ENCODE measurements at regions not wholly inside any gene's neighbourhood (a gene's known extent, or its start where the extent isn't known, plus 50 kb on each side); places are given as distances from the start of the nearest gene placed in this dataset.

- Histone ChIP-seq H3K4me3 (ENCODE audit: low read depth in 1 of 2, low read length in 2 of 2) (no peak overlapping the region), H3K4me1 (ENCODE audit: insufficient read depth, low read length) (no peaks in the 10 kb centered on the region), H2AFZ (ENCODE audit: low read depth, low read length) (no peak overlapping the region), H3K27ac (ENCODE audit: low read length) (no peak overlapping the region), H3K9me3 (ENCODE audit: insufficient read depth, low read length, severe bottlenecking) (no peaks in the 10 kb centered on the region), H3K79me2 (ENCODE audit: insufficient read depth, low read length) (no peaks in the 10 kb centered on the region), H3K4me2 (ENCODE audit: insufficient read depth, low read length) (no peak overlapping the region), H3K27me3 (ENCODE audit: insufficient read depth, low read length, poor library complexity) (no peaks in the 10 kb centered on the region), H4K20me1 (ENCODE audit: insufficient read depth, low read length) (no peaks in the 10 kb centered on the region), H3K36me3 (ENCODE audit: insufficient read depth, low read length) (no peaks in the 10 kb centered on the region), H3K9ac (ENCODE audit: low read depth, low read length) (no peak overlapping the region)
- TF ChIP-seq, protein P1, sequence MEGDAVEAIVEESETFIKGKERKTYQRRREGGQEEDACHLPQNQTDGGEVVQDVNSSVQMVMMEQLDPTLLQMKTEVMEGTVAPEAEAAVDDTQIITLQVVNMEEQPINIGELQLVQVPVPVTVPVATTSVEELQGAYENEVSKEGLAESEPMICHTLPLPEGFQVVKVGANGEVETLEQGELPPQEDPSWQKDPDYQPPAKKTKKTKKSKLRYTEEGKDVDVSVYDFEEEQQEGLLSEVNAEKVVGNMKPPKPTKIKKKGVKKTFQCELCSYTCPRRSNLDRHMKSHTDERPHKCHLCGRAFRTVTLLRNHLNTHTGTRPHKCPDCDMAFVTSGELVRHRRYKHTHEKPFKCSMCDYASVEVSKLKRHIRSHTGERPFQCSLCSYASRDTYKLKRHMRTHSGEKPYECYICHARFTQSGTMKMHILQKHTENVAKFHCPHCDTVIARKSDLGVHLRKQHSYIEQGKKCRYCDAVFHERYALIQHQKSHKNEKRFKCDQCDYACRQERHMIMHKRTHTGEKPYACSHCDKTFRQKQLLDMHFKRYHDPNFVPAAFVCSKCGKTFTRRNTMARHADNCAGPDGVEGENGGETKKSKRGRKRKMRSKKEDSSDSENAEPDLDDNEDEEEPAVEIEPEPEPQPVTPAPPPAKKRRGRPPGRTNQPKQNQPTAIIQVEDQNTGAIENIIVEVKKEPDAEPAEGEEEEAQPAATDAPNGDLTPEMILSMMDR (IDR thresholded peaks at IDR 0.05; ENCODE audit: borderline replicate concordance, extremely low read depth, low read length, poor library complexity, severe bottlenecking): no peak
- TF ChIP-seq EZH2 (IDR thresholded peaks at IDR 0.05; ENCODE audit: borderline replicate concordance, low read depth, low read length, severe bottlenecking): no peak
- no peak for ATAC-seq (ENCODE audit: insufficient read depth, low read depth)
- DNase-seq: no peak
These were observed 176.1 kb upstream of the ZPLD1 start for GRCh38 chr3:102258666-102259227.

- H4K20me1 ChIP-seq (ENCODE audit: insufficient read depth, low read length): no peaks in the 10 kb centered on the region
- H3K36me3 ChIP-seq (ENCODE audit: insufficient read depth, low read length): no peaks in the 10 kb centered on the region
- DNase-seq: no peak
- no peak overlapping the region for H3K4me2 ChIP-seq (ENCODE audit: insufficient read depth, low read length)
- no peaks in the 10 kb centered on the region for H3K9me3 ChIP-seq (ENCODE audit: insufficient read depth, low read length, severe bottlenecking)
- H3K27ac ChIP-seq (ENCODE audit: low read length): no peak overlapping the region
- no peak for ATAC-seq (ENCODE audit: insufficient read depth, low read depth)
- H3K4me1 ChIP-seq (ENCODE audit: insufficient read depth, low read length): no peaks in the 10 kb centered on the region
- H2AFZ ChIP-seq (ENCODE audit: low read depth, low read length): no peak overlapping the region
- no peak for TF ChIP-seq EZH2 (IDR thresholded peaks at IDR 0.05; ENCODE audit: borderline replicate concordance, low read depth, low read length, severe bottlenecking)
- TF ChIP-seq, protein P1 (IDR thresholded peaks at IDR 0.05; ENCODE audit: borderline replicate concordance, extremely low read depth, low read length, poor library complexity, severe bottlenecking): no peak
- H3K79me2 ChIP-seq (ENCODE audit: insufficient read depth, low read length): no peaks in the 10 kb centered on the region
- no peaks in the 10 kb centered on the region for H3K27me3 ChIP-seq (ENCODE audit: insufficient read depth, low read length, poor library complexity)
- H3K4me3 ChIP-seq (ENCODE audit: low read depth in 1 of 2, low read length in 2 of 2): no peak overlapping the region
- no peak overlapping the region for H3K9ac ChIP-seq (ENCODE audit: low read depth, low read length)
These were observed 175.2 kb upstream of the ZPLD1 start for GRCh38 chr3:102259663-102260062.

DNA sequence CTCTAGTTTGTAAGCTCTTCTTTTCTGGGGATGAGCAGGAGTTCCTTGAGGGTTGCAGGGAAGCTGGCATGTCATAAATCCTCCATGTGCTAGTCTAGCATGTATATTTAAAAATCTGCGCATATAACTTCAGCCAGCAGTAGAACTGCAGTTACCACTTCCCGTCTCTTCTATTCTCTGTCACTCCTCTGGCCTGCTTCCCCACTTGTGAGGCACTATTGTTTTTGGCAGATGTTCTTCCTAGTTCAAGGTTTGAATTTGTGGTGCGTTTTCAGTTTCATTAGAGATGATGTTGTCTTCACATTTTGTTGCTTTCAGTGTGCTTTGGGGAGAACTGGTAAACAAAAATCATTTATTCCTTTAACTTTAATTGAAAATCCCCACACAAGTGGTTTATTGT lies 169.1 kb upstream of the ZPLD1 start:
- no peaks in the 10 kb centered on the region for H4K20me1 ChIP-seq (ENCODE audit: insufficient read depth, low read length)
- no peak overlapping the region for H3K4me3 ChIP-seq (ENCODE audit: low read depth in 1 of 2, low read length in 2 of 2)
- ATAC-seq (ENCODE audit: insufficient read depth, low read depth) (no peak), DNase-seq (no peak)
- no peak for TF ChIP-seq EZH2 (IDR thresholded peaks at IDR 0.05; ENCODE audit: borderline replicate concordance, low read depth, low read length, severe bottlenecking)
- TF ChIP-seq, protein P1 (IDR thresholded peaks at IDR 0.05; ENCODE audit: borderline replicate concordance, extremely low read depth, low read length, poor library complexity, severe bottlenecking): no peak
- H3K36me3 ChIP-seq (ENCODE audit: insufficient read depth, low read length): no peaks in the 10 kb centered on the region
- no peak overlapping the region for H3K9ac ChIP-seq (ENCODE audit: low read depth, low read length)
- H3K27ac ChIP-seq (ENCODE audit: low read length): no peak overlapping the region
- no peak overlapping the region for H2AFZ ChIP-seq (ENCODE audit: low read depth, low read length)
- no peaks in the 10 kb centered on the region for H3K4me1 ChIP-seq (ENCODE audit: insufficient read depth, low read length)
- no peak overlapping the region for H3K4me2 ChIP-seq (ENCODE audit: insufficient read depth, low read length)
- no peaks in the 10 kb centered on the region for H3K9me3 ChIP-seq (ENCODE audit: insufficient read depth, low read length, severe bottlenecking)
- H3K27me3 ChIP-seq (ENCODE audit: insufficient read depth, low read length, poor library complexity): no peaks in the 10 kb centered on the region
- H3K79me2 ChIP-seq (ENCODE audit: insufficient read depth, low read length): no peaks in the 10 kb centered on the region

DNA sequence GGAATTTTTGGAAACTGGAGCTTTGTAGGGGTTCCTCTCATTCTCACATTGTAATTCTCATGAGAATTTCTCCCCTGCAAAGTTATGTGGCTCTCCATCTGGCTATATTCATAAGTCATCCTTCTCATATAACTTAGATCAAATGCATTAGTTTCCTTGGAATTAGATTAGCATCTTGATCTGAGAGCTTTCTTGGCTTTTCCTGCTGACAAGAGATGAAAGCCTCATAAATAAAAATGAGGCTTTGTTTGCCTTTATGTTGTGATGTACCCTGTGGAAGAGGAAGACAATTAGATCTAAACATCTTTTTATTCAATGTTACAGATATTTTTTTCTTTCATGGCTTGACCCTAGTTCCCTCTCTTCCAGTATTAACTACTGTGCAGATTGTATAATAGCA lies 165.4 kb upstream of the ZPLD1 start:
- Histone ChIP-seq H3K36me3 (ENCODE audit: insufficient read depth, low read length) (no peaks in the 10 kb centered on the region), H3K4me3 (ENCODE audit: low read depth in 1 of 2, low read length in 2 of 2) (no peak overlapping the region), H3K79me2 (ENCODE audit: insufficient read depth, low read length) (no peaks in the 10 kb centered on the region), H3K27me3 (ENCODE audit: insufficient read depth, low read length, poor library complexity) (no peaks in the 10 kb centered on the region), H3K27ac (ENCODE audit: low read length) (no peak overlapping the region), H3K4me1 (ENCODE audit: insufficient read depth, low read length) (no peaks in the 10 kb centered on the region), H3K9me3 (ENCODE audit: insufficient read depth, low read length, severe bottlenecking) (no peaks in the 10 kb centered on the region), H3K4me2 (ENCODE audit: insufficient read depth, low read length) (no peak overlapping the region), H3K9ac (ENCODE audit: low read depth, low read length) (no peak overlapping the region), H2AFZ (ENCODE audit: low read depth, low read length) (no peak overlapping the region), H4K20me1 (ENCODE audit: insufficient read depth, low read length) (no peaks in the 10 kb centered on the region)
- no peak for TF ChIP-seq EZH2 (IDR thresholded peaks at IDR 0.05; ENCODE audit: borderline replicate concordance, low read depth, low read length, severe bottlenecking)
- TF ChIP-seq, protein P1 (IDR thresholded peaks at IDR 0.05; ENCODE audit: borderline replicate concordance, extremely low read depth, low read length, poor library complexity, severe bottlenecking): no peak
- DNase-seq (no peak), ATAC-seq (ENCODE audit: insufficient read depth, low read depth) (no peak)

Measured in DND-41 (cell line).